ENCODE measurements at regions not wholly inside any gene's neighbourhood (a gene's known extent, or its start where the extent isn't known, plus 50 kb on each side); places are given as distances from the start of the nearest gene placed in this dataset.

- TF ChIP-seq POLR2A (IDR thresholded peaks at IDR 0.05): no peak
- no peak for TF ChIP-seq CTCF (IDR thresholded peaks at IDR 0.05)
- TF ChIP-seq POLR2AphosphoS5 (IDR thresholded peaks at IDR 0.05): no peak
- no peak for TF ChIP-seq EP300 (IDR thresholded peaks at IDR 0.05)
Observed at GRCh38 chr13:24943136-24943535, 152.8 kb upstream of the PABPC3 start.

Measured in sigmoid colon (tissue), 4 donors.